ENCODE measurements at regions not wholly inside any gene's neighbourhood (a gene's known extent, or its start where the extent isn't known, plus 50 kb on each side); places are given as distances from the start of the nearest gene placed in this dataset.

- TF ChIP-seq, protein P1, sequence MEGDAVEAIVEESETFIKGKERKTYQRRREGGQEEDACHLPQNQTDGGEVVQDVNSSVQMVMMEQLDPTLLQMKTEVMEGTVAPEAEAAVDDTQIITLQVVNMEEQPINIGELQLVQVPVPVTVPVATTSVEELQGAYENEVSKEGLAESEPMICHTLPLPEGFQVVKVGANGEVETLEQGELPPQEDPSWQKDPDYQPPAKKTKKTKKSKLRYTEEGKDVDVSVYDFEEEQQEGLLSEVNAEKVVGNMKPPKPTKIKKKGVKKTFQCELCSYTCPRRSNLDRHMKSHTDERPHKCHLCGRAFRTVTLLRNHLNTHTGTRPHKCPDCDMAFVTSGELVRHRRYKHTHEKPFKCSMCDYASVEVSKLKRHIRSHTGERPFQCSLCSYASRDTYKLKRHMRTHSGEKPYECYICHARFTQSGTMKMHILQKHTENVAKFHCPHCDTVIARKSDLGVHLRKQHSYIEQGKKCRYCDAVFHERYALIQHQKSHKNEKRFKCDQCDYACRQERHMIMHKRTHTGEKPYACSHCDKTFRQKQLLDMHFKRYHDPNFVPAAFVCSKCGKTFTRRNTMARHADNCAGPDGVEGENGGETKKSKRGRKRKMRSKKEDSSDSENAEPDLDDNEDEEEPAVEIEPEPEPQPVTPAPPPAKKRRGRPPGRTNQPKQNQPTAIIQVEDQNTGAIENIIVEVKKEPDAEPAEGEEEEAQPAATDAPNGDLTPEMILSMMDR (IDR thresholded peaks at IDR 0.05) = no peak
- no peak for TF ChIP-seq POLR2A (IDR thresholded peaks at IDR 0.05)
These were observed 156.5 kb upstream of the TSC22D1 start for GRCh38 chr13:44732503-44733098.
